ENCODE measurements at regions not wholly inside any gene's neighbourhood (a gene's known extent, or its start where the extent isn't known, plus 50 kb on each side); places are given as distances from the start of the nearest gene placed in this dataset.
"Not testable (repeated sequence)": the region's sequence is repeated elsewhere in the genome, so short reads cannot be mapped to it uniquely, and the experiment has no call there.

GRCh38 chr2:87657915-87658314, 90.0 kb upstream of the PLGLB2 start (continued):
- TF ChIP-seq BCL6 (CRISPR knock-in tag; IDR thresholded peaks at IDR 0.05): peak; percentile 81
- TF ChIP-seq NR2F6 (IDR thresholded peaks at IDR 0.05): peak; percentile 34; the same call in 1 of the 2 replicates
- peak; percentile 31; the same call in 1 of the 2 replicates for TF ChIP-seq NR2F6 (CRISPR knock-in tag; IDR thresholded peaks at IDR 0.05)
- peak; percentile 48; the same call in 1 of the 2 replicates for TF ChIP-seq HMG20A (CRISPR knock-in tag; IDR thresholded peaks at IDR 0.05; ENCODE audit: borderline replicate concordance)
- not testable (repeated sequence) for TF ChIP-seq FOXP1 (IDR thresholded peaks at IDR 0.05); CREM (CRISPR knock-in tag; IDR thresholded peaks at IDR 0.05); SOX13 (IDR thresholded peaks at IDR 0.05)
- TF ChIP-seq FOXP1 (CRISPR knock-in tag; IDR thresholded peaks at IDR 0.05): peak; percentile 54; the same call in 1 of the 2 replicates
- 0 out of 2 replicates have a peak, but pooled peaks have one; percentile 21 for TF ChIP-seq SOX5 (CRISPR knock-in tag; IDR thresholded peaks at IDR 0.05; ENCODE audit: borderline replicate concordance)
- peak; percentile 26; the same call in 1 of the 2 replicates for TF ChIP-seq CEBPG (CRISPR knock-in tag; IDR thresholded peaks at IDR 0.05)
- TF ChIP-seq CREM (IDR thresholded peaks at IDR 0.05): 0 out of 2 replicates have a peak, but pooled peaks have one; percentile 23
- peak in 1 of 2 experiments; percentile 51; a peak in 2 of 4 replicates for TF ChIP-seq SOX13 (CRISPR knock-in tag; conservative IDR thresholded peaks at IDR 0.05 in 1 of 2, IDR thresholded peaks at IDR 0.05 in 1 of 2)
- 0 out of 2 replicates have a peak, but pooled peaks have one; percentile 53 for TF ChIP-seq ZBTB7B (CRISPR knock-in tag; IDR thresholded peaks at IDR 0.05)
- TF ChIP-seq KDM6A (CRISPR knock-in tag; IDR thresholded peaks at IDR 0.05; ENCODE audit: low read depth): 0 out of 2 replicates have a peak, but pooled peaks have one; percentile 19

DNA sequence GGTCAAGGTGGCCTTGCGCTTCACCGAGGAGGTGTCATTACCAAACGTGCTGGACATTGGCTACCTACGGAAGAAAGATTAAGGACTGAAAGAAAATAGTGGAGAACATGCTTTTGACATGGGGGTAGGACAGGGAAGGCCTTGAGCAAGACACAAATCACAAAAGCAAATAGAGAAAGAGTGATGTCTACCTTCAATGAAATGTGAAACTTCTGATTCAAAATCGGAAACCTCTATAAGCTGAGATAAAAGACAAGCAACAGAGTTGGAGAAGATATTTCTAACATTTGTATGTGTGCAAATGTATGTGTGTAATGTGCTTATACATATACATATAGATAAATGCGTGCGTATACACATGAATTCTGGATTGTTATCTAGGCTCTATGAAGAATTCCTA, 89.5 kb upstream of the PLGLB2 start:
- peaks cover 16% of the 10 kb centered on the region for H3K4me1 ChIP-seq (ENCODE audit: insufficient read depth, low read length)
- in situ Hi-C loops (cut with HindIII; ENCODE audit: extremely low pct_ligation_motif_present, low pct_unique_long_range_greater_than_20kb); CTCF ChIA-PET (ENCODE audit: low intra/inter-chr PET ratio, low total read pairs); H2AFZ ChIP-seq (ENCODE audit: low read length); BruUV-seq (replicated peaks); DNase-seq (ENCODE audit: low spot score); H3K36me3 ChIP-seq (replicated peaks in 1 of 2; ENCODE audit: control insufficient read depth in 1 of 2, insufficient read depth in 2 of 2, low read length in 2 of 2); H3K9ac ChIP-seq (ENCODE audit: insufficient read depth, low read depth, low read length); H4K20me1 ChIP-seq (ENCODE audit: insufficient read depth, low read length); H3K27ac ChIP-seq (ENCODE audit: extremely low read length, insufficient read depth, low read length); H3K4me2 ChIP-seq (ENCODE audit: low read depth, low read length); intact Hi-C loops (cut with micrococcal nuclease; ENCODE audit: unreplicated experiment); ATAC-seq; POLR2A ChIA-PET; FAIRE-seq; H3K79me2 ChIP-seq (ENCODE audit: insufficient read depth, low read length); H3K4me3 ChIP-seq (replicated peaks in 1 of 3; ENCODE audit: insufficient read depth in 1 of 3, low read depth in 2 of 3, low read length in 3 of 3); H3K9me3 ChIP-seq (ENCODE audit: low read length); H3K27me3 ChIP-seq (ENCODE audit: control insufficient read depth in 1 of 2, insufficient read depth in 2 of 2, low read length in 2 of 2): not testable (repeated sequence)
- no CpG with 5 or more reads among the region's 7 CpGs for WGBS (ENCODE audit: low lambda C conversion rate)

- intact Hi-C loops (cut with micrococcal nuclease; ENCODE audit: unreplicated experiment); H3K4me2 ChIP-seq (ENCODE audit: low read depth, low read length); H3K9me3 ChIP-seq (ENCODE audit: low read length); DNase-seq (ENCODE audit: low spot score); H3K36me3 ChIP-seq (replicated peaks in 1 of 2; ENCODE audit: control insufficient read depth in 1 of 2, insufficient read depth in 2 of 2, low read length in 2 of 2); H3K9ac ChIP-seq (ENCODE audit: insufficient read depth, low read depth, low read length); H3K79me2 ChIP-seq (ENCODE audit: insufficient read depth, low read length); CTCF ChIA-PET (ENCODE audit: low intra/inter-chr PET ratio, low total read pairs); H3K4me3 ChIP-seq (replicated peaks in 1 of 3; ENCODE audit: insufficient read depth in 1 of 3, low read depth in 2 of 3, low read length in 3 of 3); POLR2A ChIA-PET; H2AFZ ChIP-seq (ENCODE audit: low read length); in situ Hi-C loops (cut with HindIII; ENCODE audit: extremely low pct_ligation_motif_present, low pct_unique_long_range_greater_than_20kb); H3K27me3 ChIP-seq (ENCODE audit: control insufficient read depth in 1 of 2, insufficient read depth in 2 of 2, low read length in 2 of 2); ATAC-seq; H3K27ac ChIP-seq (ENCODE audit: extremely low read length, insufficient read depth, low read length); BruUV-seq (replicated peaks); H4K20me1 ChIP-seq (ENCODE audit: insufficient read depth, low read length): not testable (repeated sequence)
- 73% methylated on average over 4 of the region's 6 CpGs for WGBS (ENCODE audit: low lambda C conversion rate)
- FAIRE-seq: peak; percentile 46
- peaks cover 16% of the 10 kb centered on the region for H3K4me1 ChIP-seq (ENCODE audit: insufficient read depth, low read length)
Observed at GRCh38 chr2:87658976-87659375, 88.9 kb upstream of the PLGLB2 start.

DNA sequence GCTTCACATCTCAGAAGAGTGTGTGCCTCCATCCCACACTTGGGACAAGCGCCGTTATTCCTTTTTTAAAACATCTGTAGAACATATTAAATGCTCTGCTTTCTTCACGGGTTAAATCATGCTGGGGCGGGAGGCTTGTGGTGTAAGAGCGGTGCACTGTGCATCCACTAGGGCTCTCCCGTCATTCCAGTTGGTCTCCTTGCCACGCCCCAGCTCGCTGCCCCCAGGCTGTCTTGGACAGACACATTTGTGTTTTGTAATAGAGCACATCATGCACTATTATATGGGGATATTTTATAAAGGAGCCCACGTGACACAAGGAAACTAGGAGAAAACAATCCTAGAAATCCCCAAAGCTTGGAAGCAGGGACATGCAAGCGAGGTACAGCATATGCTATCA, 87.7 kb upstream of the PLGLB2 start:
- H3K36me3 ChIP-seq (replicated peaks in 1 of 2; ENCODE audit: control insufficient read depth in 1 of 2, insufficient read depth in 2 of 2, low read length in 2 of 2); H3K4me2 ChIP-seq (ENCODE audit: low read depth, low read length); H3K9ac ChIP-seq (ENCODE audit: insufficient read depth, low read depth, low read length); H3K79me2 ChIP-seq (ENCODE audit: insufficient read depth, low read length); H2AFZ ChIP-seq (ENCODE audit: low read length); POLR2A ChIA-PET; FAIRE-seq; intact Hi-C loops (cut with micrococcal nuclease; ENCODE audit: unreplicated experiment); DNase-seq (ENCODE audit: low spot score); H4K20me1 ChIP-seq (ENCODE audit: insufficient read depth, low read length); H3K4me3 ChIP-seq (replicated peaks in 1 of 3; ENCODE audit: insufficient read depth in 1 of 3, low read depth in 2 of 3, low read length in 3 of 3); in situ Hi-C loops (cut with HindIII; ENCODE audit: extremely low pct_ligation_motif_present, low pct_unique_long_range_greater_than_20kb); H3K9me3 ChIP-seq (ENCODE audit: low read length); H3K27ac ChIP-seq (ENCODE audit: extremely low read length, insufficient read depth, low read length); H3K27me3 ChIP-seq (ENCODE audit: control insufficient read depth in 1 of 2, insufficient read depth in 2 of 2, low read length in 2 of 2); ATAC-seq; CTCF ChIA-PET (ENCODE audit: low intra/inter-chr PET ratio, low total read pairs); BruUV-seq (replicated peaks): not testable (repeated sequence)
- peaks cover 16% of the 10 kb centered on the region for H3K4me1 ChIP-seq (ENCODE audit: insufficient read depth, low read length)
- WGBS (ENCODE audit: low lambda C conversion rate): 96% methylated on average over 7 of the region's 10 CpGs
